Loucy (cell line): ENCODE measurements at regions not wholly inside any gene's neighbourhood (a gene's known extent, or its start where the extent isn't known, plus 50 kb on each side); places are given as distances from the start of the nearest gene placed in this dataset.

Experiments used
- H2AFZ ChIP-seq: fragments of 200-600 bp; sonication (generic); 2 replicates; pipeline ENCODE4 v1.6.0; 2016; ENCODE audit warnings: antibody characterized with exemption, mild to moderate bottlenecking, low read length, moderate library complexity
- H3F3A ChIP-seq: fragments of 200-600 bp; 2 replicates; pipeline ENCODE4 v1.6.0; 2016; ENCODE audit warnings: antibody characterized with exemption, low read depth, mild to moderate bottlenecking
- H3K27me3 ChIP-seq: fragments of 200-600 bp; sonication (generic); 2 replicates; pipeline ENCODE4 v1.6.1; 2014; ENCODE audit warnings: low read length, mild to moderate bottlenecking; ENCODE audit not compliant: insufficient read depth, poor library complexity, severe bottlenecking
- H3K36me3 ChIP-seq: fragments of 200-600 bp; sonication (generic); 2 replicates; pipeline ENCODE4 v1.6.1; 2016; ENCODE audit warnings: low read length; ENCODE audit not compliant: insufficient read depth
- H3K4me1 ChIP-seq: fragments of 200-600 bp; sonication (generic); 2 replicates; pipeline ENCODE4 v1.5.1; 2014; ENCODE audit warnings: low read length, mild to moderate bottlenecking; ENCODE audit not compliant: insufficient read depth, poor library complexity, severe bottlenecking
- H3K4me2 ChIP-seq: fragments of 200-600 bp; sonication (generic); 2 replicates; pipeline ENCODE4 v1.6.0; 2014; ENCODE audit warnings: antibody characterized with exemption, low read length, low read depth, mild to moderate bottlenecking; ENCODE audit not compliant: poor library complexity, severe bottlenecking
- H3K4me3 ChIP-seq: fragments of 200-600 bp; sonication (generic); 2 replicates; pipeline ENCODE4 v1.5.1; 2014; ENCODE audit warnings: low read length, mild to moderate bottlenecking, mixed read lengths; ENCODE audit not compliant: poor library complexity, severe bottlenecking
- H3K79me2 ChIP-seq: fragments of 200-600 bp; sonication (generic); 2 replicates; pipeline ENCODE4 v1.6.1; 2014; ENCODE audit warnings: low read length; ENCODE audit not compliant: insufficient read depth
- H3K9ac ChIP-seq: fragments of 200-600 bp; sonication (generic); 2 replicates; pipeline ENCODE4 v1.6.0; 2014; ENCODE audit warnings: mild to moderate bottlenecking, low read depth, low read length, moderate library complexity; ENCODE audit not compliant: poor library complexity, severe bottlenecking
- H3K9me2 ChIP-seq: fragments of 200-600 bp; sonication (generic); replicated peaks from 2 replicates; pipeline ENCODE4 v1.6.1; 2016; ENCODE audit warnings: low read depth, low read length, mixed read lengths
- H3K9me3 ChIP-seq: fragments of 200-600 bp; sonication (generic); 2 replicates; pipeline ENCODE4 v1.6.1; 2014; ENCODE audit warnings: mild to moderate bottlenecking, antibody characterized with exemption, low read length, low read depth; ENCODE audit not compliant: insufficient read depth
- H4K20me1 ChIP-seq: fragments of 200-600 bp; sonication (generic); 2 replicates; pipeline ENCODE4 v1.6.0; 2014; ENCODE audit warnings: antibody characterized with exemption, low read length, mild to moderate bottlenecking; ENCODE audit not compliant: insufficient read depth, poor library complexity, severe bottlenecking
- EZH2phosphoT487 ChIP-seq: fragments of 200-600 bp; IDR thresholded peaks from 2 replicates; pipeline ENCODE4 v1.6.1; 2018; ENCODE audit warnings: antibody characterized with exemption, mild to moderate bottlenecking, moderate library complexity, borderline replicate concordance
- TF ChIP-seq, protein P1 (sequence below): fragments of 200-600 bp; sonication (generic); conservative IDR thresholded peaks from 2 replicates; pipeline ENCODE4 v1.5.1; 2014; ENCODE audit warnings: mild to moderate bottlenecking, antibody characterized with exemption, low read length

DNA sequence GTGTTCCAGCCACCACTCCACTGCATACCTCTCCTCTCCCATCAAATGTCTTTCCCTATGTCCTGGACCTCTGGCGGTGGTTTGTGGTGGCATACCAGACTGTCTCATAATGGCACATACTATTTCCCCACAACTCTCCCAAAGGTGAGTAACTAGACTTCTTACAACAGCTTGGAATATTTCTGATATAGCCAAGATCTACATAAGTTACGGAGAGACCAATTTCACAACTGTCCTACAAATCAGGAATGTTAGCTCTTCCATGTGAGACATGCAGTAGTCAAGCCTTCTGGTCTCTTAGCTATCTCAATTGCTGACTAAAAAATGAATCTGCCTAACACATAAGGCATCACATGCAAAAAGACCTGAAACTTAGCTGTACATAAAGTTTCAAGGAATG lies 588.9 kb downstream of the RNF144B start:
- TF ChIP-seq, protein P1, sequence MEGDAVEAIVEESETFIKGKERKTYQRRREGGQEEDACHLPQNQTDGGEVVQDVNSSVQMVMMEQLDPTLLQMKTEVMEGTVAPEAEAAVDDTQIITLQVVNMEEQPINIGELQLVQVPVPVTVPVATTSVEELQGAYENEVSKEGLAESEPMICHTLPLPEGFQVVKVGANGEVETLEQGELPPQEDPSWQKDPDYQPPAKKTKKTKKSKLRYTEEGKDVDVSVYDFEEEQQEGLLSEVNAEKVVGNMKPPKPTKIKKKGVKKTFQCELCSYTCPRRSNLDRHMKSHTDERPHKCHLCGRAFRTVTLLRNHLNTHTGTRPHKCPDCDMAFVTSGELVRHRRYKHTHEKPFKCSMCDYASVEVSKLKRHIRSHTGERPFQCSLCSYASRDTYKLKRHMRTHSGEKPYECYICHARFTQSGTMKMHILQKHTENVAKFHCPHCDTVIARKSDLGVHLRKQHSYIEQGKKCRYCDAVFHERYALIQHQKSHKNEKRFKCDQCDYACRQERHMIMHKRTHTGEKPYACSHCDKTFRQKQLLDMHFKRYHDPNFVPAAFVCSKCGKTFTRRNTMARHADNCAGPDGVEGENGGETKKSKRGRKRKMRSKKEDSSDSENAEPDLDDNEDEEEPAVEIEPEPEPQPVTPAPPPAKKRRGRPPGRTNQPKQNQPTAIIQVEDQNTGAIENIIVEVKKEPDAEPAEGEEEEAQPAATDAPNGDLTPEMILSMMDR, result no peak
- TF ChIP-seq EZH2phosphoT487, result no peak

GRCh38 chr6:18976966-18977365 lies 589.8 kb downstream of the RNF144B start:
- no peak overlapping the region for H3K4me3 ChIP-seq
- H2AFZ ChIP-seq, result no peak overlapping the region
- no peaks in the 10 kb centered on the region for H3K9me3 ChIP-seq
- H3F3A ChIP-seq, result no peaks in the 10 kb centered on the region
- H3K79me2 ChIP-seq, result no peaks in the 10 kb centered on the region
- no peaks in the 10 kb centered on the region for H3K9me2 ChIP-seq
- H3K27me3 ChIP-seq, result no peaks in the 10 kb centered on the region
- H3K4me1 ChIP-seq, result no peaks in the 10 kb centered on the region
- TF ChIP-seq, protein P1, result no peak
- TF ChIP-seq EZH2phosphoT487, result no peak
- no peak overlapping the region for H3K4me2 ChIP-seq
- H4K20me1 ChIP-seq, result no peaks in the 10 kb centered on the region
- H3K9ac ChIP-seq, result no peak overlapping the region
- H3K36me3 ChIP-seq, result no peaks in the 10 kb centered on the region

More for the DNA sequence above, 588.9 kb downstream of the RNF144B start:
- H3K9me3 ChIP-seq, result no peaks in the 10 kb centered on the region
- H2AFZ ChIP-seq, result no peak overlapping the region
- no peaks in the 10 kb centered on the region for H3K36me3 ChIP-seq
- no peak overlapping the region for H3K4me3 ChIP-seq
- H3K4me2 ChIP-seq, result no peak overlapping the region
- H3K27me3 ChIP-seq, result no peaks in the 10 kb centered on the region
- H3K4me1 ChIP-seq, result no peaks in the 10 kb centered on the region
- no peaks in the 10 kb centered on the region for H3K79me2 ChIP-seq
- no peaks in the 10 kb centered on the region for H3K9me2 ChIP-seq
- no peak overlapping the region for H3K9ac ChIP-seq
- no peaks in the 10 kb centered on the region for H4K20me1 ChIP-seq
- H3F3A ChIP-seq, result no peaks in the 10 kb centered on the region

DNA sequence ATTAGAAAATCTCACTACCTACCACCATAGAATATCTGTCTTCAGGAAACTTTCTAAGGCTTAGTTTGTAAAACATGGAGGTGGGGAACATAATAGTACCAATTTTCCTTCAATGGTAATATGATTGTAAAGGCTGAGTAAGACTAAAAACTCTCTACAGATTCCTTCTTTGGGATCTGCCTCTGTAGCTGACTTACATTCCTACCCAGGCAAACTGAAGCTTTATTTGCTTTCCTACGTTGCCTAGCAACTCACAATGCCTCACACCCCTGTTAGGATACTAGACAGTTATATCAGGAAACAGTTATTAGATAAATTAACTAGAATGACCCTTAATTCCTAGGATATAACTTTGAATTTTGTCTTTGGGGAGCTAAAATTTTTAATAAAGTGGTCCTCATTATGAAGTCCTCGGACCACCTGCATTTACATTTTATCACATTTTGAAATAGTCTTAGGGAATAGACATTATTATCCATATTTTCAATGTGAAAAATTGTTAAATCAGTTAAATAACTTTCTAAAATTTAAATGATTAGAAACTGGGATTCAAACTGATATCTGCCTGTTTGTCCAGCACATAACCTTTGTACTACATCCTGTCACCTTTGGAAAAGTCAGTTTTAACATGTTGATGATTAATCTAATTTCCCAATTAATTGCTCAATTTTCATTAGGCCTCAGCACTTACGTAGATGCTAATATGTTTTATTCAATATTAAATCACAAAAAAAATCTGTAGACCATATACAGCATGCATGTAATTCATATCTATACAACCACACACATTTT lies 591.4 kb downstream of the RNF144B start:
- H3K4me2 ChIP-seq, result no peak overlapping the region
- H3K9me2 ChIP-seq, result no peaks in the 10 kb centered on the region

More for the DNA sequence above, 591.4 kb downstream of the RNF144B start:
- no peaks in the 10 kb centered on the region for H3K79me2 ChIP-seq
- no peak overlapping the region for H3K9ac ChIP-seq
- no peaks in the 10 kb centered on the region for H4K20me1 ChIP-seq
- no peak overlapping the region for H2AFZ ChIP-seq
- no peaks in the 10 kb centered on the region for H3K9me3 ChIP-seq
- TF ChIP-seq, protein P1, result no peak
- no peak for TF ChIP-seq EZH2phosphoT487
- H3K27me3 ChIP-seq, result no peaks in the 10 kb centered on the region
- no peaks in the 10 kb centered on the region for H3K4me1 ChIP-seq
- no peaks in the 10 kb centered on the region for H3F3A ChIP-seq
- H3K4me3 ChIP-seq, result no peak overlapping the region
- no peaks in the 10 kb centered on the region for H3K36me3 ChIP-seq
